Lung (tissue), 11 donors: ENCODE measurements at regions not wholly inside any gene's neighbourhood (a gene's known extent, or its start where the extent isn't known, plus 50 kb on each side); places are given as distances from the start of the nearest gene placed in this dataset.

Experiments
- ATAC-seq: fragments of 200-7000 bp; cut with Tn5 transposase; one replicate; pipeline ENCODE4 v1.9.1; 2020; ENCODE audit warnings: moderate number of reproducible peaks; ENCODE audit not compliant: insufficient read depth, low FRiP score
- DNase-seq, 3 donors: peaks; one replicate each; pipeline ENCODE4 v3.0.0-alpha.2; 2013 to 2017
- H3K27ac ChIP-seq, 2 donors: one replicate each; pipeline ENCODE4 v1.5.1; 2013; ENCODE audit warnings: mild to moderate bottlenecking in 2 of 2, moderate library complexity in 2 of 2, control low read depth in 1 of 2, inconsistent platforms in 1 of 2, low read depth in 1 of 2, low read length in 1 of 2
- H3K27me3 ChIP-seq, 3 donors: one replicate each; pipeline ENCODE4 v1.5.1; 2013; ENCODE audit warnings: low read length in 2 of 3; ENCODE audit not compliant: control insufficient read depth in 3 of 3, insufficient read depth in 3 of 3
- H3K36me3 ChIP-seq, 4 donors: one replicate each; pipeline ENCODE4 v1.5.1; 2013; ENCODE audit warnings: low read length in 4 of 4, mild to moderate bottlenecking in 1 of 4, moderate library complexity in 1 of 4; ENCODE audit not compliant: control insufficient read depth in 4 of 4, insufficient read depth in 4 of 4
- H3K4me1 ChIP-seq, 5 donors: one replicate each; pipeline ENCODE4 v1.5.1; 2013; ENCODE audit warnings: low read length in 5 of 5, mild to moderate bottlenecking in 2 of 5, moderate library complexity in 1 of 5; ENCODE audit not compliant: control insufficient read depth in 5 of 5, insufficient read depth in 5 of 5
- H3K4me3 ChIP-seq: one replicate; pipeline ENCODE4 v1.5.1; 2013; ENCODE audit warnings: mild to moderate bottlenecking, control low read depth, moderate library complexity
- H3K9ac ChIP-seq, 2 donors: one replicate each; pipeline ENCODE4 v1.5.1; 2013; ENCODE audit warnings: low read length in 2 of 2, control low read depth in 1 of 2; ENCODE audit not compliant: insufficient read depth in 1 of 2
- H3K9me3 ChIP-seq, 4 donors: one replicate each; pipeline ENCODE4 v1.5.1; 2013; ENCODE audit warnings: low read length in 3 of 4, mild to moderate bottlenecking in 1 of 4, moderate library complexity in 1 of 4; ENCODE audit not compliant: control insufficient read depth in 4 of 4, insufficient read depth in 3 of 4
- WGBS, 2 donors: extraction: QIAGEN DNeasy Blood & Tissue Kit; methylation state at CpG; one replicate each; pipeline ENCODE4 v1.1.7; 2013; 5-methylcytosine and 5-hydroxymethylcytosine counted together
- TF ChIP-seq, protein P1 (sequence below): IDR thresholded peaks from 2 replicates; pipeline ENCODE4 v1.5.1; 2012; ENCODE audit warnings: mild to moderate bottlenecking; ENCODE audit errors: control extremely low read depth, extremely low read depth
- donor health status: control.
- donor health status: control.
- donor health status: Bipolar disorder and iron deficiency.
- donor health status: healthy.
- donor health status: DM: yes; HTN: yes; CAD: no.

DNA sequence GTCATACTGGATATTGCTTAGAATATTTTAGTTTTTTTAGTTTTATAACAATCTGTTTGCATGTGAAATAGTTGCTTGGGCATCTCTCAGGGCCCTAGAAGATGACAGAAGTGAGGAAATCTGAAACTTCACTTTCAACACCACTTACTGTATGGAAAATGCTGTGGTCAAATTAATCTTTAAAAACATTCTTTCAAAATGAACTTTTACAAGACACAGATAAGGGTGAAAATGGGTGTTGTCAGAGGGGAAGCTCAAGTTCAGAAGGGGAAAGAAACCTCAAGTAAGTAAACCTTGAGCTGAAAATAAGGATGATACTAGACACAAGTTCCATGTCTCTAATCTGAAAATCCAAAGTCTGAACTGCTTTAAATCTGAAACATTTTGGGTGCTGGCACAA is 1840.1 kb upstream of the RAG2 start:
- no peaks in the 10 kb centered on the region for H3K4me1 ChIP-seq
- no peaks in the 10 kb centered on the region for H3K36me3 ChIP-seq
- ATAC-seq: no peak
- DNase-seq: no peak
- H3K4me3 ChIP-seq: no peak overlapping the region
- no peaks in the 10 kb centered on the region for H3K27me3 ChIP-seq
- TF ChIP-seq, protein P1, sequence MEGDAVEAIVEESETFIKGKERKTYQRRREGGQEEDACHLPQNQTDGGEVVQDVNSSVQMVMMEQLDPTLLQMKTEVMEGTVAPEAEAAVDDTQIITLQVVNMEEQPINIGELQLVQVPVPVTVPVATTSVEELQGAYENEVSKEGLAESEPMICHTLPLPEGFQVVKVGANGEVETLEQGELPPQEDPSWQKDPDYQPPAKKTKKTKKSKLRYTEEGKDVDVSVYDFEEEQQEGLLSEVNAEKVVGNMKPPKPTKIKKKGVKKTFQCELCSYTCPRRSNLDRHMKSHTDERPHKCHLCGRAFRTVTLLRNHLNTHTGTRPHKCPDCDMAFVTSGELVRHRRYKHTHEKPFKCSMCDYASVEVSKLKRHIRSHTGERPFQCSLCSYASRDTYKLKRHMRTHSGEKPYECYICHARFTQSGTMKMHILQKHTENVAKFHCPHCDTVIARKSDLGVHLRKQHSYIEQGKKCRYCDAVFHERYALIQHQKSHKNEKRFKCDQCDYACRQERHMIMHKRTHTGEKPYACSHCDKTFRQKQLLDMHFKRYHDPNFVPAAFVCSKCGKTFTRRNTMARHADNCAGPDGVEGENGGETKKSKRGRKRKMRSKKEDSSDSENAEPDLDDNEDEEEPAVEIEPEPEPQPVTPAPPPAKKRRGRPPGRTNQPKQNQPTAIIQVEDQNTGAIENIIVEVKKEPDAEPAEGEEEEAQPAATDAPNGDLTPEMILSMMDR: no peak
- no peak overlapping the region for H3K9ac ChIP-seq
- no peak overlapping the region for H3K27ac ChIP-seq
- no peaks in the 10 kb centered on the region for H3K9me3 ChIP-seq

DNA sequence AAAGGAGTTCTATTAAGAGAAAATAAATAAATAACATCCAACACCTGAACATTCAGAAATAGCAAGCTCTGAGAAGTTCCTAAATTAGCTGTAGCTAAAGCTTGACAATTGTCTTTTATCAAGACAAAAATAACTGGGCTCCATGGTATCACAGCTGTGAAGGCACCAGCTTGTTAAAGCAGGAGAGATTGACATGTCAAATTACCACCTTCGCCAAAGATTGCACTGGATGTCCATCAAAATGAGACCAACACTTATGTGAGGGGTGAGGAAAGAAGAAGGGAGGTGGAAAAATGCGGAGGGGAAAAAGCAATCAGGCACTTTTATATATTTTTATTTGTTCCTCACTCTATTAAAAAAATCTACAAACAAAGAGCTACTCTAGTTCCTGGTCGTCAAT is 1827.5 kb upstream of the RAG2 start:
- WGBS, 2 donors: 83 to 91% methylated on average over 3 of the region's 3 CpGs
- H3K4me3 ChIP-seq: no peak overlapping the region
- H3K9me3 ChIP-seq: peaks cover 0 to 3% (median 0%) of the 10 kb centered on the region in 4 donors
- no peaks in the 10 kb centered on the region for H3K36me3 ChIP-seq
- ATAC-seq (no peak), DNase-seq (no peak)
- no peaks in the 10 kb centered on the region for H3K4me1 ChIP-seq
- TF ChIP-seq, protein P1: no peak
- H3K9ac ChIP-seq: no peak overlapping the region
- H3K27ac ChIP-seq: no peak overlapping the region
- no peaks in the 10 kb centered on the region for H3K27me3 ChIP-seq

- Histone ChIP-seq H3K4me1 (no peaks in the 10 kb centered on the region), H3K27me3 (no peaks in the 10 kb centered on the region), H3K9ac (no peak overlapping the region), H3K27ac (no peak overlapping the region), H3K9me3 (no peaks in the 10 kb centered on the region), H3K4me3 (no peak overlapping the region), H3K36me3 (no peaks in the 10 kb centered on the region)
- peak in 2 of 3 donors; percentile 6 to 50 for DNase-seq
- TF ChIP-seq, protein P1: no peak
- ATAC-seq: no peak
- 42 to 53% methylated on average over 2 of the region's 2 CpGs for WGBS, 2 donors
These were observed 1825.0 kb upstream of the RAG2 start for GRCh38 chr11:38423042-38423441.

DNA sequence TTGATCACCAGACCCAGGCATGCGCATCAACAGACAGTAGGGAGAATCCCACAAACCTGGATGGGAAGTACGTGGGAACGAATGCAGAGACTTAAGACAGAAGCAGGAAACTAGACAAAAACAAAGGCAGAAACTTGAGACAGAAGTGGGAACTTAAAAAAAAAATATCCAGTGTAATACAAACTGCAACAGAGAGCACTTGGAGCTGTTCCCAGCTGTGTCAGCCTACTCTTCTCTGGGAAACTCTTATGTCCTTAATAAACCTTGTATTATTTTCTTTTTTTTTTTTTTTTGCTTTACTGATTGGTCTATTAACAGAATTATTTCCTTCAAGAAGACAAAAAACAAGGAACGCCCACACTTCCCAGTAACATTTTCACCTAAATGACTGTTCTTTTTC is 1818.1 kb upstream of the RAG2 start:
- DNase-seq (peak; percentile 19 to 75 (median 55)), ATAC-seq (no peak)
- Histone ChIP-seq H3K4me1 (peaks cover 0 to 3% (median 0%) of the 10 kb centered on the region in 5 donors), H3K27me3 (no peaks in the 10 kb centered on the region), H3K36me3 (no peaks in the 10 kb centered on the region), H3K9me3 (no peaks in the 10 kb centered on the region), H3K9ac (no peak overlapping the region), H3K4me3 (no peak overlapping the region), H3K27ac (no peak overlapping the region)
- 47 to 63% methylated on average over 4 of the region's 4 CpGs for WGBS, 2 donors
- TF ChIP-seq, protein P1: no peak
